NCI-H748 (cell line): ENCODE measurements at regions not wholly inside any gene's neighbourhood (a gene's known extent, or its start where the extent isn't known, plus 50 kb on each side); places are given as distances from the start of the nearest gene placed in this dataset.
"Not testable (repeated sequence)": the region's sequence is repeated elsewhere in the genome, so short reads cannot be mapped to it uniquely, and the experiment has no call there.

Experiments
- DNase-seq: peaks from one replicate; lab custom pipeline; 2025; ENCODE audit not compliant: unreplicated experiment; lab: John Stamatoyannopoulos, UW

DNA sequence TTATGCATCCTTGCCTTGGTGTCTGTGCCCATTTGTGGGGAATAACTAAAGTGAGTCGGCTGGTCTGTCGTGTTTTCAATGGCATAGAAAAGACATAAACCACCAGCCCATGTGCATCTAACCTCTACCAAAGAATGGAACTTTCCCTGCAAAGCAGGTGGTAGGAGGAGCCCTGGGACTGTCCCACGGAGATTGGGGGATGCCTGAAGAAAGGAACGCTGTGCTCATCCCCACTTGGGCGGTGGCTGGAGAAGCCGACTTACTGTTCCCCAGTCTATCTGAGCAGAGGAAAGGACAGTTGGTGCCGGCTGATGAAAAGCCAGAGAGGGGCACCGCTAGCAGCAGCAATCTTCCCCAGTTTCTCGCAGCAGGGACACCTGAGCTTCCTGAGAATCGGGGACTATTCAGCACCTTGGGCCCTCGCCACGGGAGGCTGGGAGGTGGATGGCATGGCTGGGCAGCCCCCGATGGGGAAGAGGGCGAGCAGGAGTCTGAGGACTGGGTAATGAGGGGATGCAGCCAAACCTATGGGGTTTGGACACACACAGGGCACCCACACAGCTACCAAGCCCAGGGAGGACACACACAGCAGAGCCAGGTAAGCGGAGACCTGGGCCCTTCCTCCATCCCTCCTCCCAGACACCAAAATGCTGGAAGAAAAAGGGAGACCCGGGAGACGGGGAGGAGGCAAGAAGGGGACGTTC lies 53.7 kb upstream of the AGAP1 start:
- no peak for DNase-seq

DNA sequence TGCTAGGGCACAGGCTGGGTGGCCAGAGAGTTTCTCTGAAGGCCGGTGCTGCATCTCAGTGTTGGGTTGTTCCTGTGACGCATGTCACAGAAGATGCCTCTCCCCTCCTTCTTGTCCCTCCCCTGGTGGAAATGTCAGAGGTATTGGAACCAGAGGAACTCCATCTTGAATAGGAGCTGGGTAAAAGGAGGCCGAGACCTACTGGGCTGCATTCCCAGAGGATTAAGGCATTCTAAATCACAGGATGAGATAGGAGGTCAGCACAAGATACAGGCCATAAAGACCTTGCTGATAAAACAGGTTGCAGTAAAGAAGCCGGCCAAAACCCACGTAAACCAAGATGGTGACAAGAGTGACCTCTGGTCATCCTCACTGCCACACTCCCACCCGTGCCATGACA lies 50.3 kb upstream of the AGAP1 start:
- DNase-seq = not testable (repeated sequence)
